ENCODE measurements at regions not wholly inside any gene's neighbourhood (a gene's known extent, or its start where the extent isn't known, plus 50 kb on each side); places are given as distances from the start of the nearest gene placed in this dataset.

DNA sequence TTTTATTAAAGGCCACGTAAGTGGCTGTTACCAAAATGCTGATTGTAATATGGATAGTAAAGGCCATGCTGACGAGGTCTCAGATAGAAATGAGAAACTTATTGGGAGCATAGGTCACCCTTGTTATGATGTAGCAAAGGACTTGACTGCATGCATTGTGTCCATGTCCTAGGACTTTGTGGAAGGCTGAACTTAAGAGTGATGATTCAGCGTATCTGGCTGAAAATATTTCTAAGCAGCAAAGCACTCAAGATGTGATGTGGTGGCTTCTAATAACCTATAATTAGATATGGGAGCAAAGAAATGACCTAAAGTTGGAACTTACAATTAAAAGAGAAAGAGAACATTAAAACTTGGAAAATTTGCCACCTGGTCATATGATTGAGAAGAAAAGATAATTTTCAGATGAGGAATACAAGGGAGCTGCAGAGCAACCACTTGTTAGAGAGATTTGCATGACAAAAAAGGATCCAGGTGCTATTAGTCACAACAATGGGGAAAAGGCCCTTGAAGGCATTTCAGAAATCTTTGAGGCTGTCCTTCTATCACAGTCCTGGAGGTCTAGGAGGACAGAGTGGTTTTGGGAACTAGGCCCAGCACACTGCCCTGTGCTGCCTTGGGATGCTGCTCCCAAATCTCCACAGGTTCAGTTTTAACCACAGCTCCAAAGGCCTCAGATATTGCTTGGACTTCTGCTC lies 793.7 kb upstream of the LCORL start:
- no peak for DNase-seq

DNA sequence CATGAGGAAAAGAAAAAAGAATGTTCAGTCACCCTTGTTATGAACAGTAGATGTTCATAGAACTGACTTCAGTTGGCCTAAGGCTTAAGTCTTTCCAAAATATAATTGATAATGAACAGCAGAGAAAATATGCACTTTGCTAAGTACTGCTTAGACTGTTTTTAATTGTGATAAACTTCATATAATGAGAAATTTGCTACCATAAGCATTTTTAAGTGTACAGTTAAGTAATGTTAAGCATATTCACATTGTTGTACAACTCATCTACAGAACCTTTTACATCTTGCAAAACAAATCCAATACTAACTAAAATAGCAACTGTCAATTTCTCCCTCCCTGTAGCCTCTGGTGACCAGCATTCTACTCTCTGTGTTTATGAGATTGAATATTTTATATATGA lies 792.2 kb upstream of the LCORL start:
- no peak for DNase-seq

DNA sequence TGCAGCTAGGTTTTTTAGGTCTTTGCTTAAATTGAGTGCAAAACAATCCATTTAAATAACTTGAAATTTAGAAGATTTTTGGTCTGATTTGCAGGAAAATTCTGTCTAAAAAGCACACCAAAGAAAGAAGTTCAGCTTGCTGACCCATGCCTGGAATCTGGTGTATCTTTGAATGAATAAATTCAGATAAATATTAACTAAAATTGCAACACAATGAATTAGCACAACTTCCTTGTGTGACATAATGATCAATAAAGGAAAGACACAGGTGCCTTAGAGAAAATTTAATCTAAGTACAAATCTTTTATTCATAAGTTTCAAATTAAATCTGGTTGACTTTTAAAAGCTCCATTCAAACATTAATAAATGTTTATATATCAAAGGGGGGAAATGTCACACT lies 791.5 kb upstream of the LCORL start:
- DNase-seq: no peak

DNA sequence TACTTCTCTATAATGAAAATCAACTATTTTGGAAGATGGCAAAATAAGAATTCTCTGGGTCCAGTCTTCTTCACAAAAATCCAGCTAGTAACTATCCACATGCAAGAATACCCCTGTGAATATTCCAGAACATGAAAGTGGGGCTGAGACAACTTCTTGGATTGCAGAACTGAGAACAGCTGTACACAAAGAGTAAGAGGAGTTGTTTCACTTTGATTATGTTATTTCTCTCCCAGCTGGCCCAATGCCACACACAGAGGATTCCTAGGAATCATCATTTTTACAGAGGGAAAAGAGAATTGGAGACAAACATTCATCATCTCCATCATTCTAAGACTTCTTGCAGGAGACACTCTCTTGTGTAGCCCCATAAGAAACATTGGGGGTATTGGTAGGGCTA lies 782.2 kb upstream of the LCORL start:
- DNase-seq: no peak

DNA sequence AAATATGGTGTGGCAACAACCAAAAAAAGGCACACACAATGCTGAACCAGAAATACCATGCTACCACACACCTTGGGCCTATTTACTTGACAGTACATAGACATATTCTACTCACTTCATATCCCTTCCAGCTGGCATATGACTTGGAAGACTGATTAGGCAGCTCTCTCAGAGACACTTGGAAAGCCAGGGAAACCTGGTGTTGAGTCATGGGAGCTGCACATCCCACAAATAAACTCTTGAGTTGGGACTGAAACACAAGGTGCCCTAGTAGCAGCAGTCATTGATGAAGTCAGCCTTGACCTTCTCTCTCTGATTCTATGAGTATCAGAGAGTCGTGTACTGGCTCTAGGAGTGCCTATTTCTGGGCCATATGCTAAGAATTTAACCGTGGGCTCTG lies 776.6 kb upstream of the LCORL start:
- no peak for DNase-seq

DNA sequence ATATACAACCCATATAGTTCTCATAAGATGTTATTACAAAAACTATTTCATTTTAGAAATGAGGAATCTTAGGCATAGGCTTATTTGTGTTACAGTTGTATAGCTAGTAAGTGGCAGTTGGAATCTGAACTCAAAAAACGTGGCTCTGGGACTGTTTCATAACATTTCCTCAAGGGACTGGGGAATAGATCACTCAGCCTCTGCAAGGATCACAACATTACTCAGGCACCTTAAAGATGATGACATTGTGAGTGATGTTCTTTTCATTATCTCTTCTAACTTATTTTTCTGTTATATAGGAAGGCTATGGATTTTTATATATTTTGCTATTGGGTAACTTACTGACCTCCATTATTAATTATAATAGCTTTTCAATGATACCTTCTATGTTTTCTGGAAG lies 774.2 kb upstream of the LCORL start:
- no peak for DNase-seq

DNA sequence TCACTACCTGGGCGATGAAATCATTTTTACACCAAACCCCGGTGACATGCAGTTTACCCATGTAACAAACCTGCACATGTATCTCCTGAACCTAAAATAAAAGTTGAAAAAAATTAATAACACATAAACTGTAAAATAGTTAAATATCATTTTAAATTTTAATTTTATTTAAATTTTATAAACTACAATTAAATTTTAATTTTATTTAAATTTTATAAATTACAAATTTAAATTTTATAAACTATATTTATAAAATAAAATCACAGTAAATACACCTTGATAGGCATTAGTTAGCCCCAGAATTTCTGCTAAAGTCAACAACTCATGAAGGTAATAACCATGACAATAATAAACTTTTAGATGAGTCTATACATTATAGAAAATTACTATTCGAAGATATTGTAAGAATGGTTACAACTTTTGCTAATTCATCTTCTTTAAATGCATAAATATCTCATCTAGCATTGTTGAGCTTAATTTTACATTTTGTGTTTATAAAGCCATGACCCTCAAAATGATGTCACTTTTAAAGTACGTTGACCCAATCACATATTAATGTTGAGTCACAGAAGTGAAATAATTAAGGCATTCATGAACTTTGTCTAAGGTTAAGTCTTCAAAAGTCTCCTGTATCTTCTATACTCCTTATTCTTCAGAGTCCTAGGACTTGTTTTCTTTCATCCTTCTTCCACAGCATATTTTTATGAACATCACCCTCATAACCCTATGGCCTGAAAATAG lies 755.8 kb upstream of the LCORL start:
- DNase-seq: no peak

DNA sequence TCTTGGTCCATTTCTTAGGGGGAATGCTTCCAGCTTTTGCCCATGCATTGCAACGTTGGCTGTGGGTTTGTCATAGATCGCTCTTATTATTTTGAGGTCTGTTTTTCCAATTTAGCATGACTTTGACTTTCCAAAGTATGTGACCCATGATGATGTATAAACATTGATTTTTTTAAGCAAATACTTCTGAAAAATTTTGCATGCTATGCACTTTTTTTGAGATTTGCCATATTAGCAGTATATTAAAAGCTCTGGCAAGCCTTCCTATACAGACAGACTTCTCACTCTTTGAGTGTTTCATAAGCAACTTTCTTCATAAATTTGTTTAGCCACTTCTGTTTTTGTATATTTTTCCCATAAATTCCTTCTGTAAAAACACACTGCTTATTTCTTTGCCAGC lies 746.4 kb upstream of the LCORL start:
- DNase-seq: no peak

DNA sequence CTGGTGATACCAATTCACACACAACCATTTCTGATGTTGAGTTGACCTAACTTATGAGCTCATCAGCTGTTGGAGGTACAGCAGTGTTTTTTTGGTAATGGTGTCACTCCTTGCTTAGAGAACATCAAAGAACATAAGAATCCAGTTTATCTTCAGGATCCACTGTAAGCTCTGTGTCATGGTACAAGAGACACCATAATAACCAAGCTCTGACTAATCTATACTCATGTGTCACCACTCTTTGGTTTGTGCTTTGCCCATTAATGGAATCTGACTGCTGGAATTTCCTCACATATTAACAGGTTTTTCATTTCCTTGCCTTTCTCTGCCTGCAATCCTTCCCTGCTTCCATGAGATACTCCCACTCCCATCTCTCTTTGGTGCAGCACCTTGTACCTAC lies 735.1 kb upstream of the LCORL start:
- no peak for DNase-seq

DNA sequence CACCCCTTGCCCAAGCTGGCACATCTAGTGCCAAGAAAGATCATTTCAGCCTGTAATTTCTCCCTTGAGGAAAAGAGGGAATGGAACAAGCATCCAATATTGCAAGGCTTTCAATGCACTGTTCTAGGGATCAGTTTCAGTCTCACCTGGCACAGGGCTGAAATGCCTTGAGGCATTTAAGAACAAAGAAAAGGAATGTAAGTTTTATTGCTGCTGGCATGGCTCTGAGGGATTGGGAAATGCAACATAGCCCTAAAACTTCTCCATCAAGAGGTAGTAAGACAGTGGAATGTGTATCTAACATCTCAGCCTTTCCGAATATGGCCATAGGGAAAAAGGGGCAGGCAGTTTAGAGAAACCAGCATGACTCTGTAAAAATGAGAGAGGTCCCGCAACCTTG lies 732.6 kb upstream of the LCORL start:
- DNase-seq: no peak

DNA sequence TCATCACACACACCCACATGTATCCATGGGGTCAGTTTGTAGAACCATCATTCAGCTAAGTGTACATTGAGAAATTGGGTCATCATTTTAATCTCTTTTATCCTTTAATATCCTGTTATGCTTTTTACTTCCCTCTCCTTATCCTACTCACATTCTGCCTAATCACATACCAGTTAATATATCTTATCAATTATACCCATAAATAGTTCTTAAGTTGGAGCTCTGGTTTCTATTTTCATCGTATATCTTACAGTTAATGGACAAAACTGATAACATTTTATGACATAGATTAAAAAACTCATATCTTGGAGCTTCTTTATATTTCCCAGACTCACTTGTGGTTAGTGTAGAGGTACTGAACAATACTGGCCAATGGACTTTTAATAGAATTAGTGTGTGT lies 729.5 kb upstream of the LCORL start:
- no peak for DNase-seq

DNA sequence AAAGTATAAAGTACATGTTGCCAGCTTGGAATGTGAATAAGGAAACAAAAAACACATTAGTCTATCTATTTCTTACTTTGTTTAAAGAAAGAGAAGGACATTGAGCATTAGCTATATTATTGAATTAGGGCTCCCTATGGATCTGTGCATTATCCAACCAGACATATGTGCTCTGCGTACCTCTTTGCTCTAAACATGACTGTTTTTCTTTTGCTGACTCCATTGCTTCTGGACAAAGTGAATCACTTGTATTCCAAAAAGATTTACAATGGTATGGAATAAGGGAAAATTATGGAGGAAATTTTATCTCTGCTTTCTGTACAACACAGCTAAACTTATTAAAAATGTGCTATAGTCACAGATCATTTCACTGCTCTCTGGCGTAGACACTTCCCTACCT lies 727.8 kb upstream of the LCORL start:
- DNase-seq: no peak

DNA sequence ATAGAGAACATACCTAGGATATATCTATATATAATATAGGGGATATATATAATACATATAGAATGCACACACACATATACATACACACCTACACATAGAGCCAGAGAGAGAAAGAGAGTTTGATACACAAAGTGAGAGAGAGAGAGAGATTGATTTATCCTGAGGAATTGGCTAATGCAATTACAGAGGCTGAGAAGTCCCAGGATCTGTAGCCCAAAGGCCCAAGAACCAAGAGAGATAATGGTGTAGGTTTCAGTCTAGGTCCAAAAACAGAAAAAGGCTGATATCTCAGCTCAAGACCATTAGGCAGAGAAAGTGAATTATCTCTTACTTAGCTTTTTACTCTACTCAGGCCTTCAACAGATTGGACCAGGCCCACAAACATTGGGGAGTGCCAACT lies 715.0 kb upstream of the LCORL start:
- no peak for DNase-seq

DNA sequence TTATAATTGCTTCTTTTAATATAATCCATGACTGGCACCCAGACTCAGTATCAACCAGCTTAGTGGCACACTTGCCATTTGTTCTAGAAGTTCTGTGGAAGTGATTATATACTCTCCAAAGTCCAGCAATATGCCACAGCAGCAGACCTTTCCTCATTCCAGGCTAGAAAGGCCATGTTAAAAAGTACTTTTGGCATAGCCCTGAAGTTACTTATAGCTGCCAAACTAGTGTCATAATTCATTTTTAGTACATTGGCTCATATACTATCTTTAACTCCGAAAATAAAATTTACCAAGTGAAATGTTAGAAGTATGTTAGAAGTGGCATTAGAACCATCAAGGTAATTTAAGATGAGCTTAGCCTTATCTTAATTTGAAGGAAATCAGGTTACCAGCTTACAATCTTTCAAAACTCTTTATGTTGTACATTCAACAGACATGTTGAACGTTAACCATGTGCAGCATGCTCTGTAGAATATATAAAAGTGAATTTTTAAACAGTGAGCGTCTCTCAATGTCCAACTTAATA lies 714.2 kb upstream of the LCORL start:
- DNase-seq: no peak

DNA sequence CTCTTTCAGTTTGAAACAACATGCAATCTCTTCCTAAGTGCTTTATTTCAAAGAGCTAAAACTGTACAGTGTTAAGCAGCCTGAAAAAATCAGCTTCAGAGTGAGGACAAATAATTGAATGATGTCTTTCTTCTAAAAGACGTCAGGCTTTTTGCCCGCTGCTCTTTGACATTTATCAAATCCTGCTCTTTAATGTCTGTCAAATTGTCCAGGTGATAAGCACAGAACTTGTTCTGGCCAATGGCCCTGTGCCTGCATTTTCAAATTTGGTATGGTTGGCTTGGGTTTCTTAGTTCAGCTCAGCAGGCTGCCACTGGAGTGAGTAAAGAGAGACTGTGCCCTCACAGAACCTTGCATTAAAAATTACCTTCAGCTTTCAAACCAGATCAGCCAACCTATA lies 712.9 kb upstream of the LCORL start:
- no peak for DNase-seq

DNA sequence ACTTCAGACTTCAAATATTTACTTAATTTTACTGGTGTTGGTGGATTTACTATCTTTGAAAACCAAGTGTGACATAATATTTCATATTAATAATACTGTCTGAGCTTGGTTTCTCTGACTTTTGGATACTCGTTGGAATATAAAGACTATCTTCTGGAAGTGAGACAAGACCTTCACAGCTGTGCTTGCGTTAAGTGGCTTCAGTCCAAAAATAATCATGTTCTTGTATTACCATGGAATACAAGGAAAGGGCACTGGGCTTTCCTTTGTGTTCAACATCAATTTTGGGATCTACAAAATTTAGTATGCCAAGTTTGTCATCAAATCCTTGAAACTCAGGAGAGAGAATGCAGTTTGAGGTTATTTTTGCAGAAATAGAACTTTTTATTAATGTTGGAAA lies 712.4 kb upstream of the LCORL start:
- DNase-seq: no peak

DNA sequence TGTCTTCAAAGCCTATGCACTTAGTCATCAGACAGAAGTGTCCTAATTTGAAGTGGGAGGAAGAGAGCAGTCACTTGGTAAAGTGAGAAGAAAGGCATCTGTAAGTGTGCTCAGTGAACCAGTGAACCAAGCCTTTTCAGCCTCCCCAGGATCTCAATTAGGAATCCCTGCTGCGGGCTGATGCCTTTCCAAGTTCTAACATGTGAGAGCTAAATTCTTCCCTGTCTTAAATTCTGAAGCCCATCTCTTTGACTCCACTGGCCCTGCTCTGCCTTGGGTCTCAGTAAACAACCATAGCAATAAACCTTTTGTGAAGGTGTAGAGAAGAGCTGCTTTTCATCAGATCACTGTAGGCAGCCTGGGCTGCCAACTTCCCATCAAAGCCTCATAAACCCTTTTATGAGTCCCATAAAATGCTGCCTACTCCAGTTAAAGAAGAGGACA lies 701.2 kb upstream of the LCORL start:
- no peak for DNase-seq

DNA sequence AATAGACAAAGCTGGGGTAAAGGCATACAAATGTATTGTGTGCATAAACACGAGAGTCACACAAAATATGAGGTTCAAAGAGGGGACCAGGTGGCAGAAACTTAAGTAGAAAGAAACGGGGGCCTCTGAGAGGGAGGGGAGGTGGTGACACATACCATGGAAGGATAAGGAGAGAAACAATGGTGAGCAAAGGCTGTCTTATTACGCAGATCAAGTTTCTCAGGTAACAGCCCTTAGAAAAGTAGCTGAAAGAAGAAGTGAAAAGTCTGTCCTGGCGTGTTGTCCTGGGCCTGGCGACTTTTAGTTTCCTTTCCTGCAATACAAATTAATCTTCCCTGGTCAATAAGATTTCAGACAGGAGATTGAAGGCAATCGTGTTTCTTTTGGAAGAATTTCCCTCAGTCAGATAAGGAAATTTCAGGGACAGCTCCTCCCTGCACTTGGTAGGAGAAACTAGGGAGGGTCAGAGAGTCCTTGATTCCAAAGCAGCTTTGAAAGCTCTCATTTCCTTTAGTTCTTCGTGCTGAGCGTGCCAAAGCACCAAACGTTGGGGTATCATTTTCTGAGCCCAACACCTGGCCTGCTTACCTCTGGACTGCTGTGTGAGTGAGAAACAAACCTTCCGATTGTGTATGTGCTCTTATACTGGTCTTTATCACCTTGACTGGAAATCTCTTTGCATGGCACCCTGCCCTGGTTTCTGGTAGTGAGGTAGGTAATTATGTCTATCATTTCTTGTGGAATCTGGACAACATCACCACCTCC lies 676.7 kb upstream of the LCORL start:
- DNase-seq: no peak

DNA sequence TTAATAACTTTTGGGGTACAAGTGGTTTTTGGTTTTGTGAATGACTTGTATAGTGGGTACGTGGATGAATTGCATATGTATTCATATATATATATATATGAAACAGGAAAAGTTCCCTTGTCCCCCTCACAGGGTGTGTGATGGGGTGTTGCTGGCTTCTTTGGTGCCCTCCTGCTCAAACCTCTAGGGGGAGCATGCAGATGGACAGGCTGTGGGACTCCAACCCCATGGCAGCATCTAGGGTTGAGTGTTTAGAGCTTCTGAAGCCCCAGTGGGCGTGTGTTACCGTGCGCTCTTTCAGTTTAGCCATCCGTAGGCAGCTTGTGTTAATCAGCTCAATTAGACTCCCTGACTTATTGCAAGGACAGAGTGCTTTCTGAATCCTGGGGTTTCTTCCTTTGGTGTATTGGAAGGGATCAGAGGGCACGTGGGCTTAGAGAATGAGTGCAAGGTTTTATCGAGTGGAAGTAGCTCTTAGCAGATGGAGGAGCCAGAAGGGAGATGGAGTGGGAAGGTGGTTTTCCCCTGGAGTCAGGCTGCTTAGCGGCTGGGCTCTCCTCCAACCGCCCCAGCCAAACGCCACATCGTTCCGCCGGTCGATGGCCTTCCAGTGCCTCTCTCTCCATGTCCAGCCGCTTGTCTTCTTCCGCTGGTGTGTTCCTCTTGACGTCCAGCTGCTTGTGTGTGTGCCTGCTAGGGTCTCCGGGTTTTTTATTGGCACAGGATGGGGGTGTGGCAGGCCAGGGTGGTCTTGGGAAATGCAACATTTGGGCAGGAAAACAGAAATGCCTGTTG lies 674.4 kb upstream of the LCORL start:
- no peak for DNase-seq

DNA sequence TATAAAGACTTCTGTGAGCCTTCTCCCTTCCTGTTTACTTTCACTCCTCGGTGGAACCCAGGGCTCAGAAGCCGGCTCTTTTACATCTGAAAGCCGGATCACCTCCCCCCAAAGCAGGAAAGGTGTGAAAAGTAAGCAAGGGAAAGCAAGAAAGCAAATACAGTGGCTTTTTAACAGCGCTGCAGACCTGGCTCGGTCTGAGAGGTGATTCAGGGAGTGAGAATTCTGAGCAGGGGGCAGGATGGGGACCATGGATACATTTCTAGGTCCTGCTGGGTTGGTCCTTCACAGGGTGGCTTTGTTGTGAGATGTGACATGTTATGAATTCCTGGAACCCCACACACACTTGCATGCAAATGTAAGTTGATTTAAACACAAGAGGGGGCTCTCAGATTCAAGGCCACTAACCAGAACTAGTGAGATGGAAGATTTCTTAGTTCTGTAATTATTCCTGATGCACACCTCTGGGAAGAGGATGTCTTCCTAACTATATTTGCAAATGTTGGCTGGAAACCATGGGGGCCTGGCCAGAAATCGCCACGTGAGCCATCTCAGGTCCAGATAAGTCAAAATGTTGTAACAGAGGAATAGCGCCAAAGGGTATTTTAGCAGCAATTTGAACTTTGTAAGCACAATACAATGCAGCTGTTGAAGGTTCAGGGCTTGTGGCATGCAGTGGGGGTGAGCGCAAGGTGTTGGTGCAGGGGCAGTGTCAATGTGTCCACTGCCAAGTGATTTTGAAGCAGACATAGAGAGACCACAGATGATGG lies 670.1 kb upstream of the LCORL start:
- no peak for DNase-seq

DNA sequence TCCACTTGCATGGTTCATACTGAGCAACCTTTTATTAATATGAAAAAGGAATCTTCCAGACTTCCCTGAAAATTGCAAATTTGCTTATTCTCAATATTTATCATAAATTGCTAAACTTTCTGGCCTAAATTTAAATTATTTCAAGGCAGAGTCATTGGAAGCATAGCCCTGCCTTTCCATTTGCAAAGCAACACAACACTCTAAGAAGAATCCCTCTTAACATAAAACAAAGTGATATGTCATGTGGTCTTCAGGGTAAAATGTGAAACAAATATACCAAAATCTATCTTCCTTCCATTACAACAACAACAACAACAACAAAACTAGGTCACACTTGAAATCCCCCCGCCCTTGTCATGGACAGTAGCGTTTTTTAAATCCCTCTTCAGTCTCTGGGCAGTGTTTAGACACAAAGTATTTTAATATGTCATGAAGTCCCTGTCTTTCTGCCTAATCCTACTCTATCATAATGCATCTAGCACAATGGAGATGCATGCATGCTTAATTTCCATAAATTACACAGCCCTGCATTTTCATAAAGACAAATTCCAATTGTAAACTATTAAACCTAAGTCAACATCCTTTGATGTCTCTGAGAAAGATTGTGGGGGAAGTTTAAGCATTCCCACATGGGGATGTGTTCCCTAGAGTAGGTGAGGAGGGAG lies 668.9 kb upstream of the LCORL start:
- no peak for DNase-seq

Measured in MV-4-11 (cell line).